ENCODE measurements at regions not wholly inside any gene's neighbourhood (a gene's known extent, or its start where the extent isn't known, plus 50 kb on each side); places are given as distances from the start of the nearest gene placed in this dataset.

- H3K4me3 Mint-ChIP-seq (ENCODE audit: unreplicated experiment): no peak overlapping the region
- peaks cover 4% of the 10 kb centered on the region for H3K27me3 Mint-ChIP-seq (ENCODE audit: unreplicated experiment)
- DNase-seq: no peak
- H3K27ac Mint-ChIP-seq (ENCODE audit: unreplicated experiment): no peak overlapping the region
- no peak for TF ChIP-seq CTCF (IDR thresholded peaks at IDR 0.05; ENCODE audit: partially characterized antibody, unreplicated experiment)
- H3K9me3 Mint-ChIP-seq (ENCODE audit: unreplicated experiment): peaks cover 4% of the 10 kb centered on the region
- peaks cover 9% of the 10 kb centered on the region for H3K36me3 Mint-ChIP-seq (ENCODE audit: unreplicated experiment)
- H3K4me1 Mint-ChIP-seq (ENCODE audit: low read depth, unreplicated experiment): no peaks in the 10 kb centered on the region
Observed at GRCh38 chr3:105152987-105153386, 213.7 kb upstream of the ALCAM start.

GRCh38 chr3:105154692-105155091 lies 212.0 kb upstream of the ALCAM start:
- DNase-seq: no peak
- no peak overlapping the region for H3K4me3 Mint-ChIP-seq (ENCODE audit: unreplicated experiment)
- peaks cover 4% of the 10 kb centered on the region for H3K36me3 Mint-ChIP-seq (ENCODE audit: unreplicated experiment)
- TF ChIP-seq CTCF (IDR thresholded peaks at IDR 0.05; ENCODE audit: partially characterized antibody, unreplicated experiment): no peak
- no peak overlapping the region for H3K27ac Mint-ChIP-seq (ENCODE audit: unreplicated experiment)
- peaks cover under 1% of the 10 kb centered on the region for H3K9me3 Mint-ChIP-seq (ENCODE audit: unreplicated experiment)
- no peaks in the 10 kb centered on the region for H3K4me1 Mint-ChIP-seq (ENCODE audit: low read depth, unreplicated experiment)
- peaks cover 3% of the 10 kb centered on the region for H3K27me3 Mint-ChIP-seq (ENCODE audit: unreplicated experiment)

- Mint-ChIP-seq H3K27me3 (ENCODE audit: unreplicated experiment) (no peaks in the 10 kb centered on the region), H3K36me3 (ENCODE audit: unreplicated experiment) (no peaks in the 10 kb centered on the region), H3K4me1 (ENCODE audit: low read depth, unreplicated experiment) (no peaks in the 10 kb centered on the region), H3K4me3 (ENCODE audit: unreplicated experiment) (no peak overlapping the region), H3K9me3 (ENCODE audit: unreplicated experiment) (no peaks in the 10 kb centered on the region), H3K27ac (ENCODE audit: unreplicated experiment) (no peak overlapping the region)
- TF ChIP-seq CTCF (IDR thresholded peaks at IDR 0.05; ENCODE audit: partially characterized antibody, unreplicated experiment): no peak
- DNase-seq: no peak
Observed at GRCh38 chr3:105157067-105157765, 209.5 kb upstream of the ALCAM start.

- no peaks in the 10 kb centered on the region for H3K9me3 Mint-ChIP-seq (ENCODE audit: unreplicated experiment)
- H3K36me3 Mint-ChIP-seq (ENCODE audit: unreplicated experiment): no peaks in the 10 kb centered on the region
- H3K4me1 Mint-ChIP-seq (ENCODE audit: low read depth, unreplicated experiment): no peaks in the 10 kb centered on the region
- no peak for TF ChIP-seq CTCF (IDR thresholded peaks at IDR 0.05; ENCODE audit: partially characterized antibody, unreplicated experiment)
- no peak for DNase-seq
- no peak overlapping the region for H3K4me3 Mint-ChIP-seq (ENCODE audit: unreplicated experiment)
- no peak overlapping the region for H3K27ac Mint-ChIP-seq (ENCODE audit: unreplicated experiment)
- no peaks in the 10 kb centered on the region for H3K27me3 Mint-ChIP-seq (ENCODE audit: unreplicated experiment)
Observed at GRCh38 chr3:105157766-105158085, 209.0 kb upstream of the ALCAM start.

GRCh38 chr3:105158286-105158685 lies 208.4 kb upstream of the ALCAM start:
- Mint-ChIP-seq H3K27ac (ENCODE audit: unreplicated experiment) (no peak overlapping the region), H3K36me3 (ENCODE audit: unreplicated experiment) (no peaks in the 10 kb centered on the region), H3K4me1 (ENCODE audit: low read depth, unreplicated experiment) (no peaks in the 10 kb centered on the region), H3K27me3 (ENCODE audit: unreplicated experiment) (no peaks in the 10 kb centered on the region), H3K9me3 (ENCODE audit: unreplicated experiment) (no peaks in the 10 kb centered on the region), H3K4me3 (ENCODE audit: unreplicated experiment) (no peak overlapping the region)
- no peak for TF ChIP-seq CTCF (IDR thresholded peaks at IDR 0.05; ENCODE audit: partially characterized antibody, unreplicated experiment)
- DNase-seq: no peak
